ENCODE measurements at regions not wholly inside any gene's neighbourhood (a gene's known extent, or its start where the extent isn't known, plus 50 kb on each side); places are given as distances from the start of the nearest gene placed in this dataset.
"Not testable (repeated sequence)": the region's sequence is repeated elsewhere in the genome, so short reads cannot be mapped to it uniquely, and the experiment has no call there.

- no peak for DNase-seq
Observed at GRCh38 chr1:70490153-70490552, 79.1 kb downstream of the CTH start.

DNA sequence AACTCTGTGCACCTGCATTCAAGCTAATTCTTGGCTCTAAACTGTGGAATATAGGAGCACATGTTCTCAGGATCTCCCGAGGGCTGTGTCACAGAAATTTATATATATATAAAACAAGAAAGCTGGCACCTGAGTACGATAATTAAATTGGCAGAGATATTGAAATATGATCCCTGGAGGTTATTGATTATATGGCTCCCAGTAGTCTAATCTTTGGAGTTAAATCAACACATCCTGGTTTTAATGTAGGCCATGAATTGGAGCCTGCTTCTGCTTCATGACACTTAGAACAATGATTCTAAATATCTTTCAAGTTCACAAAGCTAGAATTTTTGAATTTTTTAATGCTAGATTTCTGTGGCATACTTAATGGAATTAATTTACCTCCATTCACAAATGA lies 84.3 kb downstream of the CTH start:
- no peak for DNase-seq

- DNase-seq, result no peak
Observed at GRCh38 chr1:70496181-70496580, 85.1 kb downstream of the CTH start.

DNA sequence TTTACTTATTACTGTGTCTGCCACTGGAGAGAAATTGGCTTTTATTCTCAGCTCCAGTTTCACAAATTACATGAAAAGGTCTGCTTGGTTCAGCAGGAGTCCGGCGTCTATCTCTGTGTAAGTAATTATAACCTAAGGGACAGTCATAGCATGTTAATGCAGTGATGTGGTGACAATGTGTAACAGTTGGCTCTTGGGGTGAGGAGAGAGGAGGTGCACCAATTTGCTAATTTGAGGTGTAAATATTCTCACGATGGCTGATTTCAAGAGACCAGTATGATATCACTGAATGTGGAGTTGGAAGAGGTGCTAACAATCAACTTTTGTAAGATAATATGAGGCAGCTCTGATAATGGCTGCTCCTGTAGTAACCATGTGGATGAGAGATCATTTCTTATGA lies 86.1 kb downstream of the CTH start:
- DNase-seq, result no peak

DNA sequence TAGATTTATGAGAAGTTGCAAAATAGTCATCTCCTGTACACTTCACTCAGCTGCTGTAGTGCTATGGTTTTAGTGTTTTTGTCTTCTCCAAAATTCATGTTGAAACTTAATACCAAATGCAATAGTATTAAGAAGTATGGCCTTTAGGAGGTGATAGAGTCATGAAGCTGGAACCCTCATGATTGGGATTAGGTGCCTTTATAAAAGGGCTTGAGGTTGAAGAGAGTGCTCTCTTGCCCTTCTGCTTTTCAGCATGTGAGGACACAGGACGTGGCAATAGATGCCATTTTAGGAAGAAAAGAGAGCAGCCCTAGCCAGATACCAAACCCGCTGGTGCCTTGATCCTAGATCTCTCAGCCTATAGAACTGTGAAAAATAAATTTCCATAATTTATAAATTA lies 87.6 kb downstream of the CTH start:
- no peak for DNase-seq

DNA sequence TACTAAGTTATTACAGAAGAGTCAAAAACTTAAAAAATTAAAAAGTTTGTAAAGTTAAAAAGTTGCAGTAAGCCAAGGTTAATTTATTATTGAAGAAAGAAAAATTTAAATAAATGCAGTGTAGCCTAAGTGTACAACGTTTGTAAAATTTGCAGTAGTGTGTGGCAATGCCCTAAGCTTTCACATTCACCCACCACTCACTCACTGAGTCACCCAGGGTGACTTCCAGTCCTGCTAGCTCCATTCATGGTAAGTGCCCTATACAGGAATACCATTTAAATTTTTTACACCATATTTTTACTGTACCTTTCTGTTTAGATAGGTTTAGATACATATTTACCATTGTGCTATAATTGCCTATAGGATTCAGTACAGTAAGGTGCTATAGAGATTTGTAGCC lies 88.6 kb downstream of the CTH start:
- DNase-seq, result no peak

GRCh38 chr1:70503358-70503757 lies 92.3 kb downstream of the CTH start:
- DNase-seq, result no peak

GRCh38 chr1:70504176-70504820 lies 93.2 kb downstream of the CTH start:
- no peak for DNase-seq

GRCh38 chr1:70504821-70505193 lies 93.7 kb downstream of the CTH start:
- DNase-seq, result no peak

GRCh38 chr1:70507991-70508390 lies 96.9 kb downstream of the CTH start:
- not testable (repeated sequence) for DNase-seq

DNA sequence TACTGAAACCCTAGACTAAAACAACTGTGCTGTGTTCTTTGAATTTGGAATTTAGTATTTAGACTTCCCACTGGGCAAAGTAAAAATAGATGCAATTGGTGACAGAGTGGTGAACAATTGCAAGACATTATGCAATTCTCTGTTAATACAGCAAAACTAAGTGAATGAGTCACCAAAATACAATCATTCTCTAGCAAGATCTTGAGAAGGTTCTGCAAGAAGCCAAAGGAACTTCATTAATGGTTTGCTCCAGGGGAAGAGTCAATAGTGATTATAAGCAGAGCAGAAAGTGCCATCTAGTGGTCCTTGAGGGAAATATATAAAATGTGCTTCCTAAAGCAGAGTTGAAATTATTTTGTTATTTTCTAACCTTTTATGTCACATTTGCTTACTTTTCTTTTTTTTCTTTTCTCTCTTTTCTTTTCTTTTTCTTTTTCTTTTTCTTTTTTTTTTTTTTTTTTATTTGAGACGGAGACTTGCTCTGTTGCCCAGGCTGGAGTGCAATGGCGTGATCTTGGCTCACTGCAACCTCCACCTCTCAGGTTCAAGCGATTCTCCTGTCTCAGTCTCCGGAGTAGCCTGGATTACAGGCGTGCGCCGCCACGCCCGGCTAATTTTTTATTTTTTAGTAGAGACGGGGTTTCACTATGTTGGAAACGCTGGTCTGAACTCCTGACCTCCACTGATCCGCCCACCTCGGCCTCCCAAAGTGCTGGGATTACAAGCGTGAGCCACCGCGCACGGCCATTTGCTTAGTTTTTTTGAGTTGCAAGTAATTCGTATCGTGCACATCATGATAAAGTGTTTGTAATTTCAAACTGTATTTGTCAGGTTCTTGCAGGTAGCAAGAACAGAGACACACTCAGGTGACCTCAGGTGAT lies 99.2 kb downstream of the CTH start:
- DNase-seq, result peak; percentile 72

DNA sequence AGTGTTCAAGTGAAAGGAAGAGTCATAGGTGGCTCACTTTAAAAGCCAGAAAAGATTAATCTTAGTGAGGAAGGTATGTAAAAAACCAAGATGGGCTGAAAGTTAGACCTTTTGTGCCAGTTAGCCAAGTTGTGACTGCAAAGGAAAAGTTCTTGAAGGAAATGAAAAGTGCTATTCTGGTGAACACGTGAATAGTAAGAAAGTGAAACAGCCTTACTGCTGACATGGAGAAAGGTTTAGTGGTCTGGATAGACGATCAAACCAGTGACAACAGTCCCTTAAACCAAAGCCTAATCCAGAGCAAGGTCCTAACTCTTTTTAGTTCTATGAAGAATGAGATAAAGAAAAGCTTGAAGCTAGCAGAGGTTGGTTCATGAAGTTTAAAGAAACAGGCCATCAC lies 106.4 kb downstream of the CTH start:
- no peak for DNase-seq

DNA sequence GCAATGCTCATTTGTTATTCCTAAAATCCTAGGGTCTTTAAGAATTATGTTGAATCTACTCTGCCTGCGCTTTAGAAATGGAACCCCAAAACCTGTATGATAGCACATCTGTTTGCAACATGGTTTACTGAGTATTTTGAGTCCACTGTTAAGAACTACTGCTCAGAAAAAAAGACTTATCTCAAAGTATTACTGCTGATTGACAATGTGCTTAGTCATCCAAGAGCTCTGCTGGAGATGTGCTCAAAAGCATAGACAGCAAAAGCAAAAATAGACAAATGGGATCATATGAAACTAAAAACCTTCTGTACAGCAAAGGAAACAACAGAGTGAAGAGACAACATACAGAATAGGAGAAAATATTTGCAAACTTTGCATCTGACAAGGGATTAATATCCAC lies 107.0 kb downstream of the CTH start:
- no peak for DNase-seq

GRCh38 chr1:70528590-70529333 lies 117.7 kb downstream of the CTH start:
- peak; percentile 15 for DNase-seq

- DNase-seq, result no peak
Observed at GRCh38 chr1:70536708-70537366, 125.8 kb downstream of the CTH start.

DNA sequence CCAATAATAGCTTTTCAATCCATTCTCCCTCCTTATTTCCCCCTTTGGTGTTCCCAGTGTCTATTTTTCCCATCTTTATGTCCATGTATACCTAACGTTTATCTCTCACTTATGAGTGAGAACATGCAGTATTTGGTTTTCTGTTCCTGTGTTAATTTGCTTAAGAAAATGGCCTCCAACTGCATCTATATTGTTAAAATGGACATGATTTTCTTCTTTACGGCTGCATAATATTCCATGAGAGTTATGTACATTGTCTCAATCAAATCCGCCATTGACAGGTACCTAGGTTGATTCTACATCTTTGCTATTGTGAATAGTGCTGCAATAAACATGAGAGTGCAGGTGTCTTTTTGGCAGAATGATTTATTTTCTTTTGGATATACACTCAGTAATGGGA lies 126.7 kb downstream of the CTH start:
- DNase-seq, result no peak

DNA sequence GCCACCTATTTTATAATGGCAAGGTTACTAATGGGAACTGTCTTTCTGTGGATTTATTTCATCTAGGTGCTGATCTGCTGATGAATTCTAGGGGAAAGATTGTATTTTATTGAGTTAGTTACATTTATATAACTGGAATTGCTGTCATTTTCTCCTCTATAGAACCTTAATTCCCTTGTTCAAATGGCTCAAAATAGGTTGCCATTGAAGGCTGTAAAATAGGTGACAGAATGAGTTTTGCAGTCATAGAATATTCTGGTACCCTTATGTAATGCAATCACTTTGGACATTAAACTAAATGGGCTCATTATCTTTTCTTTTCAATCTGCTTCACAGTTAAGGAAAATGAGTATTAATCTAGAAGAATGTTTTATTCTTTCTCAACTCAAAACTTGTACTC lies 131.0 kb downstream of the CTH start:
- DNase-seq, result no peak

GRCh38 chr1:70542856-70543255 lies 131.8 kb downstream of the CTH start:
- DNase-seq, result no peak

DNA sequence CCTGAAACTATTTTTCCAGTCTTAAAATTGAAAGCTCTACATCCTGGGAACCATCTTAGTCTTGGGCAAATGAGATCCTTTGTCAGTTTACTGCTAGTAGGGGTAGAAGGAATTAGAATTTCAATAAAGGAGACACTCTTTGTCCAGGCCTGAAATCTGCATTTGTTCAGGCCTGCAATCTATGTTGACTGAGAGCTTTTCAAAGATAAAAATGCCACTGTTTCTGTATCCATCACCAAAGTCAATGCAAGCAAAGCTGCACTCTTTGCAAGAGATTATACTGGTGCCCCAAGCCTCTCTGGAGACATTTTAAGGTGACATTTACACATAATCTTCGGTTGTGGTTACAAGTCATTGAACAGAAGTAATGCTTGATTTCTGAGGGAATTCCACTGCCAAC lies 135.7 kb downstream of the CTH start:
- no peak for DNase-seq

- DNase-seq, result no peak
Observed at GRCh38 chr1:70552662-70553566, 141.8 kb downstream of the CTH start.

DNA sequence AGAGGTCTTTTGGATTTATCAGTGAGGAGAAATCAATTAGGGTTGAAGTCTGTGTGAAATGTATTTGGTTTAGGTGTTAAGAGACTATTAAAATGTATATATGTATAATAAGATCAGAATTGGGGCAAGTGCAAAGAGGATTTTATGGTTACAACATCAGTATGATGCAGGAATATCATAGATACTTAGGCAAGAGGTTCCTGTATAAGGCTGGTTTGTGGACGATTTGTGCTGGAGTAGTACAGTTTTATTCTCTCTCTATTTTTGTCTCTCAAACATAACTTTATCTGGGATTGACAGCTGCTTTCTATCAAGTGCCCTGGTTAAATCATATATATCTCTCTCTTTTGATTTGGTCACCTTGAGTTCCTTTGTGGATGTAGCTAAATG lies 142.5 kb downstream of the CTH start:
- no peak for DNase-seq

- no peak for DNase-seq
Observed at GRCh38 chr1:70554341-70554740, 143.3 kb downstream of the CTH start.

Data from left kidney (tissue), 1 donor.